BE2C (cell line): ENCODE measurements at regions not wholly inside any gene's neighbourhood (a gene's known extent, or its start where the extent isn't known, plus 50 kb on each side); places are given as distances from the start of the nearest gene placed in this dataset.

Experiments used
- DNase-seq: peaks from one replicate; pipeline ENCODE4 v3.0.0-alpha.2; 2020
- H3K27me3 ChIP-seq: fragments of 250-450 bp; sonication (Bioruptor Pico); 2 replicates; pipeline ENCODE4 v1.5.1; 2020; ENCODE audit warnings: mild to moderate bottlenecking
- H3K36me3 ChIP-seq: fragments of 250-450 bp; sonication (Bioruptor Pico); 2 replicates; pipeline ENCODE4 v1.5.1; 2020; ENCODE audit warnings: mild to moderate bottlenecking
- H3K4me1 ChIP-seq: fragments of 250-450 bp; sonication (Bioruptor Pico); 2 replicates; pipeline ENCODE4 v1.5.1; 2020
- H3K4me3 ChIP-seq: 2 replicates; pipeline ENCODE4 v1.5.1; 2011; ENCODE audit warnings: low read depth, low read length
- H3K9me3 ChIP-seq: fragments of 250-450 bp; sonication (Bioruptor Pico); 2 replicates; pipeline ENCODE4 v1.5.1; 2020
- TF ChIP-seq, protein P1 (sequence below): IDR thresholded peaks from 2 replicates; pipeline ENCODE4 v1.5.1; 2012; ENCODE audit warnings: mild to moderate bottlenecking, low read depth, low read length

DNA sequence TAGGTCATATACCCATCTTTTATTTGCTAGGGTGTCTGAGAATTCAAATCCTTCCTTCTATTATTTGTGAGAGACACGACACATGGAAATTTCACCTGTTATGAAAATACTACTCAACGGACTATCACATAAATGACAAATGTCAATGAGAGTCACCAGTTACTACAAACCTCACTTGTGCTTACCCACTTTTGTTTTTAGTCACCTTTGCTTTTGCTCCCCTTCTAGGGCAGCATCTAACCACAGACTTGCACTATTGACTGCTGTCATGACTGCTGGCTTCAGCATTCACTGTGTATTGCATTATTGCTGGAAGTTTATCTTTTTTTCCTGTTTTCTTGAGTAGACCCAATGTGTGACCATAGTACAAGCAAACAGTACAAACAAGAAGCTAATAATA is 1048.0 kb downstream of the PLA2G4A start:
- H3K4me1 ChIP-seq, result peaks cover 17% of the 10 kb centered on the region
- no peak overlapping the region for H3K4me3 ChIP-seq

GRCh38 chr1:187877220-187877619 is 1048.5 kb downstream of the PLA2G4A start:
- Histone ChIP-seq H3K36me3 (no peaks in the 10 kb centered on the region; the same call in 1 of the 2 replicates), H3K4me3 (no peak overlapping the region), H3K27me3 (no peaks in the 10 kb centered on the region), H3K9me3 (no peaks in the 10 kb centered on the region), H3K4me1 (peaks cover 12% of the 10 kb centered on the region)
- TF ChIP-seq, protein P1, sequence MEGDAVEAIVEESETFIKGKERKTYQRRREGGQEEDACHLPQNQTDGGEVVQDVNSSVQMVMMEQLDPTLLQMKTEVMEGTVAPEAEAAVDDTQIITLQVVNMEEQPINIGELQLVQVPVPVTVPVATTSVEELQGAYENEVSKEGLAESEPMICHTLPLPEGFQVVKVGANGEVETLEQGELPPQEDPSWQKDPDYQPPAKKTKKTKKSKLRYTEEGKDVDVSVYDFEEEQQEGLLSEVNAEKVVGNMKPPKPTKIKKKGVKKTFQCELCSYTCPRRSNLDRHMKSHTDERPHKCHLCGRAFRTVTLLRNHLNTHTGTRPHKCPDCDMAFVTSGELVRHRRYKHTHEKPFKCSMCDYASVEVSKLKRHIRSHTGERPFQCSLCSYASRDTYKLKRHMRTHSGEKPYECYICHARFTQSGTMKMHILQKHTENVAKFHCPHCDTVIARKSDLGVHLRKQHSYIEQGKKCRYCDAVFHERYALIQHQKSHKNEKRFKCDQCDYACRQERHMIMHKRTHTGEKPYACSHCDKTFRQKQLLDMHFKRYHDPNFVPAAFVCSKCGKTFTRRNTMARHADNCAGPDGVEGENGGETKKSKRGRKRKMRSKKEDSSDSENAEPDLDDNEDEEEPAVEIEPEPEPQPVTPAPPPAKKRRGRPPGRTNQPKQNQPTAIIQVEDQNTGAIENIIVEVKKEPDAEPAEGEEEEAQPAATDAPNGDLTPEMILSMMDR, result no peak
- DNase-seq, result no peak

More for the DNA sequence above, 1048.0 kb downstream of the PLA2G4A start:
- no peaks in the 10 kb centered on the region for H3K27me3 ChIP-seq
- TF ChIP-seq, protein P1, result no peak
- H3K36me3 ChIP-seq, result no peaks in the 10 kb centered on the region; the same call in 1 of the 2 replicates
- DNase-seq, result no peak
- no peaks in the 10 kb centered on the region for H3K9me3 ChIP-seq

GRCh38 chr1:187878883-187879282 is 1050.1 kb downstream of the PLA2G4A start:
- Histone ChIP-seq H3K9me3 (no peaks in the 10 kb centered on the region), H3K4me3 (no peak overlapping the region), H3K4me1 (peaks cover 9% of the 10 kb centered on the region), H3K36me3 (no peaks in the 10 kb centered on the region), H3K27me3 (no peaks in the 10 kb centered on the region)
- TF ChIP-seq, protein P1, result no peak
- DNase-seq, result no peak

DNA sequence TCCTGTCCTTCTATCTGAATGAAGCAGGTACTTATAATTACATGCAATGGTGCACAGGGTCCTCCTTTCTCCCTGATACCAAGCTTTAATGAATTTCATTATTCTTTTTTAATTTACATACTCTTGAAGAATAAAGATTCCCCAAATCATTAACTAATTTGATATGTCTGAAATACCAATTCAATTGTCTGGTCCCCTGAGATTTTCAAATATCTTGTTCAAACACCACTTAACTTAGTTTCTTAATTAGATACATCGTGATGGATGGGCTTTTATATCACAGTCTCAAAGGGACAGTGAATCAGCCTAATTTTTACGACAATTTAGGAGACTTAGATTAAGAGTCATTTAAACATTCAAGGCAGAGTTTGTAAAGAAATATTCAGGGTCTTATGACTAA is 1054.6 kb downstream of the PLA2G4A start:
- no peaks in the 10 kb centered on the region for H3K36me3 ChIP-seq
- H3K27me3 ChIP-seq, result no peaks in the 10 kb centered on the region
- no peak for DNase-seq

GRCh38 chr1:187891993-187892682 is 1063.4 kb downstream of the PLA2G4A start:
- no peak for DNase-seq
- H3K4me3 ChIP-seq, result no peak overlapping the region
- H3K9me3 ChIP-seq, result peaks cover 2% of the 10 kb centered on the region; the same call in 1 of the 2 replicates
- peaks cover 25% of the 10 kb centered on the region for H3K4me1 ChIP-seq
- no peaks in the 10 kb centered on the region for H3K27me3 ChIP-seq
- H3K36me3 ChIP-seq, result no peaks in the 10 kb centered on the region
- TF ChIP-seq, protein P1, result no peak

More for the DNA sequence above, 1054.6 kb downstream of the PLA2G4A start:
- Histone ChIP-seq H3K4me1 (peaks cover 11% of the 10 kb centered on the region), H3K4me3 (no peak overlapping the region), H3K9me3 (no peaks in the 10 kb centered on the region)
- TF ChIP-seq, protein P1, result no peak

DNA sequence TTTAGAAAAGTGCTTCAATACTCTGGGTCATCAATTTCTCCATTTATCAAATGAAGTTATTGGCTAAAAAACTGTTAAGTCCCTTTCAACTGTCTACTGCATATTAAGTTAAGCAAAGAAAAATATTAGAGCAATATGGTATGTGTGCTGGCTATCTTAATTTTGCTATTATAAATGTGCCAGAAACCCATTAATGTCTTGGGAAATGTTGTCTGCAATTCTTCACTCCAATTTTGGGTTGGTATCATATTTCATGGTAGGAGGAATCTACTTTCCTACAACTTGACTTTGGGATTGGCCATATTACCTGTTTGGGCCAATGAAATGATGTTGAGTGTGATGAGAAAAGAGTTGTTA is 1063.9 kb downstream of the PLA2G4A start:
- DNase-seq, result no peak
- H3K4me1 ChIP-seq, result peaks cover 25% of the 10 kb centered on the region
- no peaks in the 10 kb centered on the region for H3K36me3 ChIP-seq
- TF ChIP-seq, protein P1, result no peak
- no peaks in the 10 kb centered on the region for H3K27me3 ChIP-seq
- peaks cover 2% of the 10 kb centered on the region; the same call in 1 of the 2 replicates for H3K9me3 ChIP-seq
- no peak overlapping the region for H3K4me3 ChIP-seq
